GM13977 (cell line): ENCODE measurements at regions not wholly inside any gene's neighbourhood (a gene's known extent, or its start where the extent isn't known, plus 50 kb on each side); places are given as distances from the start of the nearest gene placed in this dataset.

ENCODE experiments used
- DNase-seq: peaks from one replicate; pipeline ENCODE4 v3.0.0; 2012; ENCODE audit warnings: low spot score
- CTCF ChIP-seq: IDR thresholded peaks from 2 replicates; pipeline ENCODE4 v1.5.1; 2012; ENCODE audit warnings: mild to moderate bottlenecking, control low read depth; ENCODE audit not compliant: insufficient read depth; ENCODE audit errors: extremely low read depth, missing control alignments
- in situ Hi-C: fragments of 300-500 bp; cut with MboI; formaldehyde crosslinking; loops from one replicate; pipeline ENCODE4 v1.12.0; 2022; ENCODE audit warnings: low sequenced_read_pairs, low pct_unique_long_range_greater_than_20kb, mixed read lengths, inconsistent platforms; ENCODE audit not compliant: unreplicated experiment

- DNase-seq, result no peak
- TF ChIP-seq CTCF, result no peak
Measured at GRCh38 chr12:93225094-93225493, 152.6 kb upstream of the NUDT4 start.

GRCh38 chr12:93226361-93226760 is 151.4 kb upstream of the NUDT4 start:
- in situ Hi-C loops, result no loop called here
- DNase-seq, result no peak
- TF ChIP-seq CTCF, result no peak

More at GRCh38 chr12:93225094-93225493, 152.6 kb upstream of the NUDT4 start:
- in situ Hi-C loops, result no loop called here

GRCh38 chr12:93229494-93230325 is 148.0 kb upstream of the NUDT4 start:
- no peak for TF ChIP-seq CTCF
- DNase-seq, result no peak
- in situ Hi-C loops, result no loop called here

- in situ Hi-C loops, result no loop called here
- no peak for TF ChIP-seq CTCF
- DNase-seq, result no peak
Measured at GRCh38 chr12:93230326-93230720, 147.4 kb upstream of the NUDT4 start.

GRCh38 chr12:93231938-93232337 is 145.8 kb upstream of the NUDT4 start:
- in situ Hi-C loops, result no loop called here
- TF ChIP-seq CTCF, result no peak
- no peak for DNase-seq

- no peak for DNase-seq
- TF ChIP-seq CTCF, result no peak
- in situ Hi-C loops, result no loop called here
Measured at GRCh38 chr12:93234641-93235040, 143.1 kb upstream of the NUDT4 start.
